ENCODE measurements at regions not wholly inside any gene's neighbourhood (a gene's known extent, or its start where the extent isn't known, plus 50 kb on each side); places are given as distances from the start of the nearest gene placed in this dataset.

DNA sequence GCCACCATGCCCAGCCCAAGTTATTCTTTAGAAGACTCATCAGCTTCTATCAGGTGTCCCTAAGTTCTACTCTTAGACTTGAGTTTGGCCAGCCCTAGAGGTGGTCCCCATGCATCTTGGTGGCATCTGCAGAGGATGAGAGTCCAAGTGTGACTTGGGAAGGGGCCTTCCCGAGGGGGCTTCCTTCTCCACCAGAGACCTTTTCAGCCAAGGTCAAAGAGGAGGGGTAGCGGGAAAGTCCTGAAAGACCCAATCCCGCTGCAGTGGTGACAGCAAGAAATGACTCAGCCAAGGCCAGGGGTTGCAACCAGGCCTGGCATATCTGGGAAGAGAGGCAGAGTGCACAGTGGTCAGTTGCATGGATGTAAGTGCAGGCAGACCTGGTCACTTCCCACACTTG is 61.7 kb upstream of the MGMT start:
- peaks cover 10% of the 10 kb centered on the region for H3K27me3 Mint-ChIP-seq
- DNase-seq (ENCODE audit: extremely low spot score, unreplicated experiment), result no peak
- no peak overlapping the region for H3K4me3 Mint-ChIP-seq
- H3K9me3 Mint-ChIP-seq, result no peaks in the 10 kb centered on the region
- TF ChIP-seq, protein P1, sequence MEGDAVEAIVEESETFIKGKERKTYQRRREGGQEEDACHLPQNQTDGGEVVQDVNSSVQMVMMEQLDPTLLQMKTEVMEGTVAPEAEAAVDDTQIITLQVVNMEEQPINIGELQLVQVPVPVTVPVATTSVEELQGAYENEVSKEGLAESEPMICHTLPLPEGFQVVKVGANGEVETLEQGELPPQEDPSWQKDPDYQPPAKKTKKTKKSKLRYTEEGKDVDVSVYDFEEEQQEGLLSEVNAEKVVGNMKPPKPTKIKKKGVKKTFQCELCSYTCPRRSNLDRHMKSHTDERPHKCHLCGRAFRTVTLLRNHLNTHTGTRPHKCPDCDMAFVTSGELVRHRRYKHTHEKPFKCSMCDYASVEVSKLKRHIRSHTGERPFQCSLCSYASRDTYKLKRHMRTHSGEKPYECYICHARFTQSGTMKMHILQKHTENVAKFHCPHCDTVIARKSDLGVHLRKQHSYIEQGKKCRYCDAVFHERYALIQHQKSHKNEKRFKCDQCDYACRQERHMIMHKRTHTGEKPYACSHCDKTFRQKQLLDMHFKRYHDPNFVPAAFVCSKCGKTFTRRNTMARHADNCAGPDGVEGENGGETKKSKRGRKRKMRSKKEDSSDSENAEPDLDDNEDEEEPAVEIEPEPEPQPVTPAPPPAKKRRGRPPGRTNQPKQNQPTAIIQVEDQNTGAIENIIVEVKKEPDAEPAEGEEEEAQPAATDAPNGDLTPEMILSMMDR (conservative IDR thresholded peaks at IDR 0.05), result no peak
- H3K4me1 Mint-ChIP-seq (ENCODE audit: unreplicated experiment), result no peaks in the 10 kb centered on the region
- no peak overlapping the region for H3K27ac Mint-ChIP-seq
- no peaks in the 10 kb centered on the region for H3K36me3 Mint-ChIP-seq

DNA sequence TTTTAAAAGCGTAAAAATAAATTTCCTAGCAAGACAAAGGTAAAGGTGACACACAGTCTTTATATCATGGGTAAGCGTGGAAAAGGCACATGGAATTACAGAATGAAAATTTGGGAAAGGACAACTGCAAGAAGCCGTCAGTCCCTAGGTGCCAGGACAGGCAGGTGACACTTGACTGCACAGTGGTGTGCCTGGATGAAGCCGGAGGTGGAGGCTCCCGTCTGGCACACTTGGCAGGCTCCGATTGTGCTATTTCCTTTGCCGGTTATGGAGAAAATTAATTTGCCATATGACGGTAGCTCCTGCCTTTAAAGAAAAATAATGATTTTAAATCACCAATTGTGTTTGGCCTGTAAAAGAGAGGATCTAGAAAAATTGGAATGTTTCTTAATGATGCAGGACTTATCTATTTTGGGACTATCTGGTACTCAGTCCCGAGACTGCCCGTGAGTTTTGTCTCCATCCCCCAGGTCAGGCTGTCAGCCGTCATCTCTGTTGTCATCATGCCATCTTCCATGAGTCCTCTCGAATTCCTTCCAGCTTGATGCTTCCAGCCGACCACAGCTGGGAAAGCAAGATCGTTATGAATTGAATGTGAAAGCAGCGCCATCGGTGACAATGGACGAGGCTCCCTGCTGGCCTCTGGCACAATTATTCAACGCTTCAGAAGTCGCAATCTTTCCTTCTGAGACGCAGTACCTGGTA is 56.2 kb upstream of the MGMT start:
- no peaks in the 10 kb centered on the region for H3K9me3 Mint-ChIP-seq
- peak; percentile 18 for DNase-seq (ENCODE audit: extremely low spot score, unreplicated experiment)
- peaks cover 34% of the 10 kb centered on the region for H3K27me3 Mint-ChIP-seq
- H3K4me1 Mint-ChIP-seq (ENCODE audit: unreplicated experiment), result no peaks in the 10 kb centered on the region
- TF ChIP-seq, protein P1 (conservative IDR thresholded peaks at IDR 0.05), result no peak
- H3K27ac Mint-ChIP-seq, result no peak overlapping the region
- H3K4me3 Mint-ChIP-seq, result no peak overlapping the region
- no peaks in the 10 kb centered on the region for H3K36me3 Mint-ChIP-seq

DNA sequence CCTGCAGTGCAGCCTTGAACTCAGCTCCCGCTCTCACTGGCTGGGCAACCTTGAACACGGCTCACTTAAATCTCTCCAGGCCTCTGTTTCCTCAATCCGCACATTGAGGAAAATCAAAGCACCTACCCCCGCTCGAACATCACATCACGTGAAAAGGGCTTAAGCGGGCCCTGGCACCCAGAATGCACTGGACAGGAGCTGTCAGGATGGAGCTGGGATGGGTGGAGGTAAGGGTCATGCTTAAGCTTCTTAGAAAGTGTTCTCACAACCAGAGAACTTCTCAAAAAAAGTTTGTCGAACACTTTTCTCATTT is 55.7 kb upstream of the MGMT start:
- peaks cover 38% of the 10 kb centered on the region for H3K27me3 Mint-ChIP-seq

DNA sequence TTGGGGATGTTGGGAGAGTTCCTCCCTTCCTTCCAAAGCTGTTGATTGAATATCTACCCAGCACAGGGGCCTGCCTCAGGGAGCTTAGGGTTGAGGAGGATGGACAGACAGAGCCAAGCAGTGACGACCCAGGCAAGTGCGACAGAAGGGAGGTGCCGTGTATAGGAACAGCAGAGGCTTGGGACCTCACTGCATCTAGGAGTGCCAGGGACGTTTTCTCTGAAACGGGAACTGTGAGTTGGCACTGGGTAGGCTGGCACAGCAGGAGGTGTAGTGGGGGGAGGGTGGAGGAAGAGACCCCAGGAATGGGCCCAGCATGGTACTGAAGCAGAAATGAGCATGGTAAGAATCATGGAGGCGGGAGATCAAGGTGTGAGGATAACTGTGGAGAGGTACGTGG is 55.3 kb upstream of the MGMT start:
- peak; percentile 47 for DNase-seq (ENCODE audit: extremely low spot score, unreplicated experiment)
- Mint-ChIP-seq H3K4me1 (ENCODE audit: unreplicated experiment) (no peaks in the 10 kb centered on the region), H3K4me3 (no peak overlapping the region), H3K9me3 (no peaks in the 10 kb centered on the region), H3K36me3 (no peaks in the 10 kb centered on the region), H3K27me3 (peaks cover 38% of the 10 kb centered on the region), H3K27ac (no peak overlapping the region)
- TF ChIP-seq, protein P1 (conservative IDR thresholded peaks at IDR 0.05), result no peak

More for the DNA sequence above, 55.7 kb upstream of the MGMT start:
- no peaks in the 10 kb centered on the region for H3K9me3 Mint-ChIP-seq
- H3K36me3 Mint-ChIP-seq, result no peaks in the 10 kb centered on the region
- H3K4me1 Mint-ChIP-seq (ENCODE audit: unreplicated experiment), result no peaks in the 10 kb centered on the region
- H3K27ac Mint-ChIP-seq, result no peak overlapping the region
- no peak overlapping the region for H3K4me3 Mint-ChIP-seq
- TF ChIP-seq, protein P1 (conservative IDR thresholded peaks at IDR 0.05), result no peak
- DNase-seq (ENCODE audit: extremely low spot score, unreplicated experiment), result peak; percentile 42

DNA sequence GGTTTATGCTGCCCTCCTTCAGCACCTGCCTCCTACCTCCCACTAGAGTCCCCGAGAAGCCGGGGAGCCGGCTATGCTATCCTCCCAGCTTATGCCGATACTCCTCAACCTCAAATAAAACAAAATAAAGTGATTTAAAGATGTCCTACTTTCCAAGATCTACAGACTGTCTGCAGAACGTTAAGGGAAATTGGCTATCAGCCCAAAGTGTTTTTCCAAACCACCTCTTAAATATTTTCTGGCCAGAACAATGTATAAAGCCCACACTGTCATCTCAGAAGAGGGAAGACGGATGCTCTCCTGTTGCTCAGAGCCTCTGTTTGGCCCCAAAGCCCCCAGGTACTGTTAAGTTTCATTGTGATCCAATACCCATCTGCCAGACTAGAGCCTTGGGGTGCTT is 54.0 kb upstream of the MGMT start:
- no peak for DNase-seq (ENCODE audit: extremely low spot score, unreplicated experiment)
- TF ChIP-seq, protein P1 (conservative IDR thresholded peaks at IDR 0.05), result no peak
- no peaks in the 10 kb centered on the region for H3K4me1 Mint-ChIP-seq (ENCODE audit: unreplicated experiment)
- H3K4me3 Mint-ChIP-seq, result no peak overlapping the region
- H3K27ac Mint-ChIP-seq, result no peak overlapping the region
- no peaks in the 10 kb centered on the region for H3K36me3 Mint-ChIP-seq
- peaks cover 46% of the 10 kb centered on the region for H3K27me3 Mint-ChIP-seq
- H3K9me3 Mint-ChIP-seq, result no peaks in the 10 kb centered on the region

All from type B pancreatic cell (in vitro differentiated cells).